Right forelimb (tissue), 1 donor: ENCODE measurements at regions not wholly inside any gene's neighbourhood (a gene's known extent, or its start where the extent isn't known, plus 50 kb on each side); places are given as distances from the start of the nearest gene placed in this dataset.
"Not testable (repeated sequence)": the region's sequence is repeated elsewhere in the genome, so short reads cannot be mapped to it uniquely, and the experiment has no call there.

ENCODE experiments used
- DNase-seq: peaks from one replicate; pipeline ENCODE4 v3.0.0-alpha.2; 2018

GRCh38 chr7:113563257-113563656 lies 355.6 kb downstream of the PPP1R3A start:
- not testable (repeated sequence) for DNase-seq

DNA sequence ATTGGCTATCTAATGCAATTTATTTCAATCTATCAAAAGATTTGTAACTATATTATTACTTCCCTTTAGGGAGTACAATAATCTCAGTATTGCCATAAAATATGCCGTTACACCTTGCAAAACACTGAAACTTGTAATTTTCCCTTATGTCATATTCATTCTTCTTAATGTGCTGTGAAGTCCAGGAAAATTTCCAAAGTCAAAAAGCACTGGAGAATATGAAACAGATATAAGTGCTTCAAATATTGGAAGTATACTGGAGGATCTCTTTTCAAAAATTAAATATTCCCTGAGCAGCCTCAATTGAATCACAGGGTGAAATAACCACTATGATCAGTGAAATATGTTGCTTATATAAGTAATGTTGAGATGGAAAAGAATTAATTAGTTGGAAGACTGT lies 356.0 kb downstream of the PPP1R3A start:
- no peak for DNase-seq

DNA sequence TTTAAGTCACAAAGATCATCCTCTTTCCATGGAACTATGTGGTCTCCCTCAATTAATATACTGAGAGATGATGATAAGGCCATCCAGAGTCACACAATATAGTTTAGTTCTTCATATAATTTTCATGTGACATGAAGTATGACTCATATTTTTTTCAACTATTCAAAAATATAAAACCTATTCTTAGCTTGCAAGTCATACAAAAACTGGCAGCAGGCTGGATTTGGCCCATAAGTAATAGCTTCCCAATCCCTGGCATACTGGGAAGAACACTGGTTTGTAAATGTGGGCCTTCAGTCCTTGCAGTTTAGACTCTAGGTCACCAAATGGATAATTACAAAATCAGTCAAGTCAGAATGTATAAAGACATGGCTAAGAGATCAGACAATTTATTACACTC lies 356.6 kb downstream of the PPP1R3A start:
- DNase-seq: no peak

GRCh38 chr7:113561446-113561845 lies 357.4 kb downstream of the PPP1R3A start:
- DNase-seq: no peak

DNA sequence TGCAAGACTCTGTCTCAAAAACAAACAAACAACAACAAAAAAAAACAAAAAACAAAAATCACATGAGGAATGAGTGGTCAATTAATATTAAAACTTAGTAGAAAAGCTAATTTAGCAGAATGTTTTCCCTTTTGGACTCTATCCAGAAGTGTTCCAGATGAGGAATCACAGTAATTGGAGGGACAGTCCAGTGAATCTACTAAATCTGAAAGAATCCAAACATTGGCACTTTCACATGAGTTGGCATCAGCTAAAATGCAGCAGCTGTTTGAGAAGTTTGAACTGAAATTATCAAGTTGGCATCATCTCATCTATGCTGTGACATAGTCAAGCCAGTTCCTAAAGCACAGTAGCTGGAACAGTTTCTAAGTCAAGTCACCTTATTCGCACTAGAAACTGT lies 367.8 kb downstream of the PPP1R3A start:
- no peak for DNase-seq

DNA sequence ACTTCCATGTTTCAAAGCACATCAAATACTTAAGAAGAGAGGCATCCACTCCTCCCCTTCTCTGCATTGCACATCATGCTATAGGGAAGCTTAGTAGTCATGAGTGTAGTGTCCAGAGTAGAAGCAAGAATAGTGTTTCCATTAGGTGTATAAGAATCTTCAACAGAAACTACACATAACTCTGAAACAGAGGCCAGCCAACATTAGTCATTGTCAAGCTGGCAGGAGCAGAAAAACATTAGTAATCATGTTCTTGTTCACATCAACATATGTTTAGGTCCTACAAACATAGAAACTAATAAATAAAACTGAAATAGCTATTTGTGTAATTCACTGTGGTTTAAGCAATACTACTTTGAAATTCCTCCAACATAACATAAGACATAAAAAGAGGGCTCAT lies 370.2 kb downstream of the PPP1R3A start:
- no peak for DNase-seq

DNA sequence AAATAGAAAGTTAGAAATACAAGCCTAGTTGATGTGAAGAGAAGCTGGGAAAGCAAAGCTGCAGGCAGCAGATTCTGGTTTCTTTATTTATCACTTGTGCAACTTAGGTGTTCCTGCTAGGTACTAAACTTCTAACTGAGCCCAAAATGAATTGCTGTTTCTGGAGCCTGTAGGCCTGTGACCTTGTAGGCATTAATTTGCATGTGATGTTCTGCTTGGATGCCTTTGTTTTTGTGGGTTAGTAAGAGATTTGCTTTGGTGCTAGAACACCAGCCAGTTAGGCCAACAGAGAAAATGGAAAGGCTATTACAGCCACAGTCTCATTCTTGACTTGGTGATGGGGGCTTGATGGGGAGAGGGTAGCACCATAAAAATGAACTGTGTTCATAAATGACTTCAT lies 370.7 kb downstream of the PPP1R3A start:
- DNase-seq: no peak

- DNase-seq: no peak
Observed at GRCh38 chr7:113521468-113521867, 397.3 kb downstream of the PPP1R3A start.

DNA sequence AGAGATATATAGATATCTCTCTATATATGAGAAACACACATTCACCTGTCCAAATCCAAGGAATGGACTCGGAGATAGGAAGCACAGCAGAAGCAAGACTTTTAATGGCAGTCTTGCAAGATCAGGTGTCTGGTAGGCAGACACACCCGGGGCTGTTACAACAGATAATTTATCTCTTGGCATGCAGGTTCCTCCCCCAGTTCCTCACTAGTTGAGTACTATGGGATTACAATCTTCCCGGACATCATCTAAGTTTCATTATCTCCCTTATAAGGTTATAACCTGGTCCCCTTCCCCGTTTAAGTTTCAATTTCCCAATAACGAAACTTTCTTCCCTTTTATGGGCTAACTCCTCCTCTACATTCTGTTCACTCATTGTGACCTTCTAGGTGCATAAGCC lies 399.3 kb downstream of the PPP1R3A start:
- no peak for DNase-seq

DNA sequence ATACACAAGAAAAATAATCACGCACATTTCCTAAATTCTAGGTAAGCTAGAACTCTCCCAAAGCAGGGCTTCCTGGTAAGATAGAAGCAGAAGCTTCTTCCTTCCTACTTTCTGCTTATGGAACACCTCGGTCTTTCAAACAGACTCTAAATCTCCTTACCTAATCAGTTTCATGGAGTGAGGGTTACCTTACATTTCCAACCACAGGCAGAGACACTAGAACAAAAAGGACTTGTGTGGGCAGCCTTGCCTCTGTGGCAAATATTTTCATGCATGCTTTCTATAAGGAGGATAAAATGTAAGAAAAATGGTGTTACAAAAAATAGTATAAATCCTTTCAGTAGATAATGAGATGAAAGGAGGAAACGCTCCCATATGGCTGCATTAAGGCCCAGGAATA lies 386.3 kb upstream of the SMIM30 start:
- no peak for DNase-seq

GRCh38 chr7:113504142-113504541 lies 385.8 kb upstream of the SMIM30 start:
- no peak for DNase-seq

DNA sequence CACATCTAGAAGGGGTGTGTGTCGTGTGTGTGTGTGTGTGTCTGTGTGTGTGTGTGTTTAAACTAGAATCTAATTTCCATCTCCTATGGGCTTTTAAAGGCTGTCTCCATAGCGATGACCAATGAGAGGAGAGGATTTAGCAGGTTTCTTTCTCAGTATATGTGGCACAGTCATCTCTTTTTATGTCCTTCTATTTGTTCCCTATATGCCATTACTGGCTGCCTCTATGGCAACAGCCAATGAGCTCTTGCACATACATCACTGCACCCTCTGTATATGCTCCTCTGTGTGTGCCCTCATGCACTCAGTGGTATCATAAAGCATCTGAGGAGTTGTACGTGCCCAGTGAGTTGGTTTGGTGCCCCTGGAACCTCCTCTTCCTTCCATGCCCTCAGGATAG lies 378.2 kb upstream of the SMIM30 start:
- DNase-seq: not testable (repeated sequence)

GRCh38 chr7:113494797-113495566 lies 376.6 kb upstream of the SMIM30 start:
- DNase-seq: not testable (repeated sequence)

DNA sequence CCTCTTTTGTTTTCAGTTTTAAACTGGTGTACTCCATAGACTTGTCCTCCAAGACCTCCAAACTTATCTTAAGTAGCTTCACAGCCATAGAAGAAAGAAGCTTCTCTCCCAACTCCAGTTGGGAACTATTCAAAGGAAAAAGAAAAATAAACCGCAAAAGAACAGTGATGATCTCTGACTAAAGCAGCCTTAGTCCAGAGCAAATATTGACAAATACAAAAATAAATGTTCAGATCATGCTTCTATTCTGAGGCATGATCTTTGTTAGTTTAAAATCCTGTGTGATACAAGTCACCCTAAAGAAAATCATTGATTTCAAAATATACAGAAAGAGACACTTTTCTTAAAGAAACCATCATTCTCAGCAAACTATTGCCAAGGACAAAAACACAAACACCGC lies 373.0 kb upstream of the SMIM30 start:
- DNase-seq: no peak

DNA sequence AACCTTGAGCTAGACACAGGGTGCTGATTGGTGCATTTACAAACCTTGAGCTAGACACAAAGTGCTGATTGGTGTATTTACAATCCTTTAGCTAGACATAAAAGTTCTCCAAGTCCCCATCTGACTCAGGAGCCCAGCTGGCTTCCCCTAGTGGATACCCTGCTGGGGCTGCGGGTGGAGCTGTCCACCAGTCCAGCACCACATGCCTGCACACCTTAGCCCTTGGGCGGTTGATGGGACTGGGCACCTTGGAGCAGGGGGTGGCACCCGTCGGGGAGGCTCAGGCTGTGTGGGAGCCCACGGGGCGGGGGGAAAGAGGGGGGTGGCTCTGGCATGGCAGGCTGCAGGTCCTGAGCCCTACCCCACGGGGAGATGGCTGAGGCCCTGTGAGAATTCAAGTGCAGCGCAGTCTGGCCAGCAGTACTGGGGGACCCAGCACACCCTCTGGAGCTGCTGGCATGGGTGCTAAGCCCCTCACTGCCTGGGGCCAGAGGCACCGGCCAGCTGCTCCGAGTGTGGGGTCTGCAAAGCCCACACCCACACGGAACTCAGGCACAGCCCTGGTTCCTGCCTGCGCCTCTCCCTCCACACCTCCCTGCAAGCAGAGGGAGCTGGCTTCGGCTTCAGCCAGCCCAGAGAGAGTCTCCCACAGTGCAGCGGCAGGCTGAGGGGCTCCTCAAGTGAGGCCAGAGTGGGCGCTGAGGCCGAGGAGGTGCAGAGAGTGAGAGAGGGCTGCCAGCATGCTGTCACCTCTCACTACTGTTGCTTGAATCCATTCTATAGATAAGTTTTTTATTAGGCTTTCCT lies 369.8 kb upstream of the SMIM30 start:
- no peak for DNase-seq

DNA sequence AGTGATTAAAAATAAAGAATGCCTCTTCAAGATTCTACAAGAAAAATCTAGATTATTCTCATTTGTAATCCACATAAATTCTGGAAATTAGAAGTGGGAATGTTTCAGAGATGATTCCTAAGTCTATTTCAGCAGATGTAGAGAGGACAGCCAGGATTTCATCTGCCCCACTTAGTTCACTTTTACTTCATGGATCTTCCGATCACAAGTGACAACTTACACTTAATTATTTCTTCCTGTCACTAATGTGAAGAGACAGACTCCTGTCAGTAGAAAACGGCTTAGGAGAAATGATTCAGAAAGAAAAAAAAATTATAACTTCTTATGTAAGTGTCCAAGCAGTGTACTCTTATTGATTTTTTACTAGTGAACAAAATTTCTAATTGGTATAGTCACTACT lies 368.2 kb upstream of the SMIM30 start:
- DNase-seq: no peak

DNA sequence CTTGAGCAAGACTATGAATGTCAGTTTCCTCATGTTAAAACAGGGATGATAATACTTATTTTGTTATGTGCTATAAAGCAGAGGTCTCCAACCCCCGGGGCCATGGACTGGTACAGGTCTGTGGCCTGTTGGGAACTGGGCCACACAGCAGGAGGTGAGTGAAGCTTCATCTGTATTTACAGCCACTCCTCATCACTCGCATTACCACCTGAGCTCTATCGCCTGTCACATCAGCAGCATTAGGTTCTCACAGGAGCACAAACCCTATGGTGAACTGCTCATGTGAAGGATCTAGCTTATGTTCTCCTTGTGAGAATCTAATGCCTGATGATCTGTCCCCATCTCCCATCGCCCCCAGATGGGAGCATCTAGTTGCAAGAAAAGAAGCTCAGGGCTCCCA lies 365.3 kb upstream of the SMIM30 start:
- DNase-seq: no peak

GRCh38 chr7:113480537-113480936 lies 362.2 kb upstream of the SMIM30 start:
- DNase-seq: no peak

GRCh38 chr7:113464096-113464855 lies 345.9 kb upstream of the SMIM30 start:
- DNase-seq: no peak

DNA sequence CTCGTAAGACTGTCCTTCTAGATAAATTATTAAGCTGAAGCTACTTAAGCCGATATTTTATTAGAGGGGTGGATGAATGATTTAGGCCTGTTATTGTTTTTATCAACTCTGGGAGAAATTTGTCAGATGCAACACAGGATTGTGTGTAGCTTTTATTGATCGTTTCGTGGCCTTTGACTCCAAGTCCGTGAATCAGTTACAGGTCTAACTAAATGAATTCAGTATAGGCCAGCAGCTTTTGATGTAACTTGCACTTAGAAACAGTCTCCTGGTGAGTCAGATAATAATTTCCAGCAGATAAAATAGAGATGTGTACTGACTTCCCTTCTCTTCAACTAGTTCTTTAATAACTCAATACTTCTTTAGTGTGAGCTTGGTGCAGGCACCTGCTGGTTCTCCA lies 341.7 kb upstream of the SMIM30 start:
- DNase-seq: no peak

- no peak for DNase-seq
Observed at GRCh38 chr7:113456533-113456932, 338.2 kb upstream of the SMIM30 start.

DNA sequence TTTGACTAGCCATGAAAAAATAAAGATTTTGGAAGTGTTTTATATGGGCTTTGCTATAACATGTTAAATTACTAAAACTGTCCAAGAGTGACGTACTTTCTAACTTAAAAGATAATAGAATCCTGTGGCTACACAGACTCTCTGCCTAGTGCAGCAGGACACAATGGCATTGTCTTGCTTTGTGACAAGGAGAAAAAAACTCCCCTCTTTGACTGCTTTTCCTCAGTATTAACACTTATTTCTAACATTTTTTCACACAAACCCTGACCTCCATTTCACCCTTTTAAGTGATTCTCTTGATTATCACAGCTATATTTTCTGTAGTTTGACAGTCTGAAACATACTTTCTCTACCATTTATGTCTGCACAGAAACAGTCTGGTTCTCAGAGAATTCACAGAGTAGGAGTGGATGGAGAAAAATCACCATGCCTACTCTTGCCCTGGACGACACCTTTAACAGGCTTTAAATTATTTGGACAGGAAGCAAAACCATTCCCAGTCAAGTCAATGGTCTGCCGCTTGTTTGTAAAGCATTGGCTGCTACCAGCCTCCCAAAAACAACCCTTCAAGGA lies 336.3 kb upstream of the SMIM30 start:
- no peak for DNase-seq

- no peak for DNase-seq
Observed at GRCh38 chr7:113452245-113452644, 333.9 kb upstream of the SMIM30 start.
